OCI-LY3 (cell line): ENCODE measurements at regions not wholly inside any gene's neighbourhood (a gene's known extent, or its start where the extent isn't known, plus 50 kb on each side); places are given as distances from the start of the nearest gene placed in this dataset.
A peak's percentile ranks its signal among the peaks of the same experiment; 100 is the strongest.

ENCODE experiments used
- H2AFZ ChIP-seq: fragments of 200-600, 300-600 bp; shearing (Covaris generic); 2 replicates; pipeline ENCODE4 v1.6.0; 2014; ENCODE audit warnings: antibody characterized with exemption, low read depth, low read length
- H3K27ac ChIP-seq: fragments of 200-600, 300-600 bp; sonication (generic); 2 replicates; pipeline ENCODE4 v1.5.1; 2014; ENCODE audit warnings: mild to moderate bottlenecking, low read length, moderate library complexity, mixed read lengths
- H3K27me3 ChIP-seq: fragments of 200-600, 300-600 bp; sonication (generic); 2 replicates; pipeline ENCODE4 v1.6.1; 2014; ENCODE audit warnings: low read depth, low read length, mixed read lengths
- H3K36me3 ChIP-seq: fragments of 200-600, 300-600 bp; sonication (generic); replicated peaks from 2 replicates; pipeline ENCODE3; 2014; ENCODE audit warnings: low read depth, low read length, mixed read lengths
- H3K4me1 ChIP-seq: fragments of 300-600, 200-600 bp; sonication (generic); 2 replicates; pipeline ENCODE4 v1.6.1; 2014; ENCODE audit warnings: low read length, mixed read lengths
- H3K4me2 ChIP-seq: fragments of 200-600, 300-600 bp; sonication (generic); 2 replicates; pipeline ENCODE4 v1.6.1; 2014; ENCODE audit warnings: low read length, mixed read lengths
- H3K4me3 ChIP-seq: fragments of 300-600, 200-600 bp; sonication (generic); 2 replicates; pipeline ENCODE4 v1.5.1; 2014; ENCODE audit warnings: antibody characterized with exemption, mild to moderate bottlenecking, low read length, moderate library complexity
- H3K79me2 ChIP-seq: fragments of 300-600, 200-600 bp; shearing (Covaris generic); 2 replicates; pipeline ENCODE4 v1.6.1; 2014; ENCODE audit warnings: mild to moderate bottlenecking, low read length, mixed read lengths
- H3K9ac ChIP-seq: fragments of 300-600, 200-600 bp; shearing (Covaris generic); 2 replicates; pipeline ENCODE4 v1.6.0; 2014; ENCODE audit warnings: mild to moderate bottlenecking, low read length, moderate library complexity
- H3K9me3 ChIP-seq: fragments of 200-600, 300-600 bp; shearing (Covaris generic); 2 replicates; pipeline ENCODE4 v1.6.1; 2014; ENCODE audit warnings: low read length, mixed read lengths; ENCODE audit not compliant: insufficient read depth
- H4K20me1 ChIP-seq: fragments of 200-600, 300-600 bp; sonication (generic); 2 replicates; pipeline ENCODE4 v1.6.1; 2016; ENCODE audit warnings: low read length, mixed read lengths; ENCODE audit not compliant: insufficient read depth
- EZH2phosphoT487 ChIP-seq: fragments of 200-600 bp; shearing (Covaris generic); IDR thresholded peaks from 2 replicates; pipeline ENCODE4 v1.6.1; 2018; ENCODE audit warnings: antibody characterized with exemption, mixed run types, low read depth
- TF ChIP-seq, protein P1 (sequence below): fragments of 200-600, 300-600 bp; sonication (generic); IDR thresholded peaks from 2 replicates; pipeline ENCODE4 v1.5.1; 2014; ENCODE audit warnings: antibody characterized with exemption, low read length, low read depth

DNA sequence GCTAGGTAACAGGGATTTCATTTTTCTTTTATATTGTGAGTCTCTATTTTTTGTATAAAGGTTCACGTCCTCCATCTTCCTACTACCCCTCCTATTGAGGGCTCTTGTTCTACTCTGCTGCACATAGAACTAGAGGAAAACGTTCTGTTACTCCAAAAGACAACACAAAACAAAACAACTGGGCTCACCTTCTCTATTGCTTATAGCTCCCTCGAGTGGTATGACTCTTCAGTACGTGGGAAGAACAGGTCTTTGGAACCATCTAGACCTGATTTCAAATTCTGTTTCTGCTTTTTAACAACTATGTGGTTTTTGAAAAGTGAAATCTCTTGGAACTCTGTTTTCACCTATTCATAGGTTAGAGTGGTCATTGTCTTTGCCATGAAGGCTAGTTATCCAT, 515.3 kb downstream of the SOX2 start:
- no peaks in the 10 kb centered on the region for H3K79me2 ChIP-seq
- H3K27ac ChIP-seq: no peak overlapping the region
- no peaks in the 10 kb centered on the region for H4K20me1 ChIP-seq
- no peak overlapping the region for H3K4me2 ChIP-seq
- TF ChIP-seq, protein P1, sequence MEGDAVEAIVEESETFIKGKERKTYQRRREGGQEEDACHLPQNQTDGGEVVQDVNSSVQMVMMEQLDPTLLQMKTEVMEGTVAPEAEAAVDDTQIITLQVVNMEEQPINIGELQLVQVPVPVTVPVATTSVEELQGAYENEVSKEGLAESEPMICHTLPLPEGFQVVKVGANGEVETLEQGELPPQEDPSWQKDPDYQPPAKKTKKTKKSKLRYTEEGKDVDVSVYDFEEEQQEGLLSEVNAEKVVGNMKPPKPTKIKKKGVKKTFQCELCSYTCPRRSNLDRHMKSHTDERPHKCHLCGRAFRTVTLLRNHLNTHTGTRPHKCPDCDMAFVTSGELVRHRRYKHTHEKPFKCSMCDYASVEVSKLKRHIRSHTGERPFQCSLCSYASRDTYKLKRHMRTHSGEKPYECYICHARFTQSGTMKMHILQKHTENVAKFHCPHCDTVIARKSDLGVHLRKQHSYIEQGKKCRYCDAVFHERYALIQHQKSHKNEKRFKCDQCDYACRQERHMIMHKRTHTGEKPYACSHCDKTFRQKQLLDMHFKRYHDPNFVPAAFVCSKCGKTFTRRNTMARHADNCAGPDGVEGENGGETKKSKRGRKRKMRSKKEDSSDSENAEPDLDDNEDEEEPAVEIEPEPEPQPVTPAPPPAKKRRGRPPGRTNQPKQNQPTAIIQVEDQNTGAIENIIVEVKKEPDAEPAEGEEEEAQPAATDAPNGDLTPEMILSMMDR: peak; percentile 20; the same call in 1 of the 2 replicates
- TF ChIP-seq EZH2phosphoT487: no peak
- H3K27me3 ChIP-seq: no peaks in the 10 kb centered on the region
- no peaks in the 10 kb centered on the region for H3K9me3 ChIP-seq
- H3K36me3 ChIP-seq: no peaks in the 10 kb centered on the region
- H3K4me1 ChIP-seq: no peaks in the 10 kb centered on the region
- H3K4me3 ChIP-seq: no peak overlapping the region
- H3K9ac ChIP-seq: no peak overlapping the region
- no peak overlapping the region for H2AFZ ChIP-seq

GRCh38 chr3:182233405-182233804, 521.7 kb downstream of the SOX2 start:
- H2AFZ ChIP-seq: no peak overlapping the region
- no peak overlapping the region for H3K4me3 ChIP-seq
- no peak overlapping the region for H3K9ac ChIP-seq
- TF ChIP-seq, protein P1: no peak
- TF ChIP-seq EZH2phosphoT487: no peak
- no peaks in the 10 kb centered on the region for H3K27me3 ChIP-seq
- H3K9me3 ChIP-seq: no peaks in the 10 kb centered on the region
- no peaks in the 10 kb centered on the region for H3K79me2 ChIP-seq
- H3K36me3 ChIP-seq: no peaks in the 10 kb centered on the region
- H3K27ac ChIP-seq: no peak overlapping the region
- peaks cover 7% of the 10 kb centered on the region for H3K4me1 ChIP-seq
- H4K20me1 ChIP-seq: no peaks in the 10 kb centered on the region
- H3K4me2 ChIP-seq: no peak overlapping the region

GRCh38 chr3:182233957-182234356, 522.2 kb downstream of the SOX2 start:
- Histone ChIP-seq H2AFZ (no peak overlapping the region), H3K36me3 (no peaks in the 10 kb centered on the region)

GRCh38 chr3:182234881-182235280, 523.2 kb downstream of the SOX2 start:
- no peak overlapping the region for H3K9ac ChIP-seq
- H3K27me3 ChIP-seq: no peaks in the 10 kb centered on the region
- no peak overlapping the region for H3K4me3 ChIP-seq
- no peaks in the 10 kb centered on the region for H3K36me3 ChIP-seq
- H3K4me1 ChIP-seq: peaks cover 7% of the 10 kb centered on the region
- H3K27ac ChIP-seq: no peak overlapping the region
- no peak overlapping the region for H3K4me2 ChIP-seq
- H2AFZ ChIP-seq: no peak overlapping the region
- no peaks in the 10 kb centered on the region for H3K79me2 ChIP-seq
- H4K20me1 ChIP-seq: no peaks in the 10 kb centered on the region
- TF ChIP-seq EZH2phosphoT487: no peak
- TF ChIP-seq, protein P1: no peak
- no peaks in the 10 kb centered on the region for H3K9me3 ChIP-seq

More at GRCh38 chr3:182233957-182234356, 522.2 kb downstream of the SOX2 start:
- no peak overlapping the region for H3K4me2 ChIP-seq
- H3K4me3 ChIP-seq: no peak overlapping the region
- H3K79me2 ChIP-seq: no peaks in the 10 kb centered on the region
- H3K27ac ChIP-seq: no peak overlapping the region
- peaks cover 7% of the 10 kb centered on the region for H3K4me1 ChIP-seq
- no peaks in the 10 kb centered on the region for H3K27me3 ChIP-seq
- no peaks in the 10 kb centered on the region for H4K20me1 ChIP-seq
- no peaks in the 10 kb centered on the region for H3K9me3 ChIP-seq
- no peak overlapping the region for H3K9ac ChIP-seq
- no peak for TF ChIP-seq EZH2phosphoT487
- TF ChIP-seq, protein P1: no peak
